Heart left ventricle (tissue), 16 donors: ENCODE measurements at regions not wholly inside any gene's neighbourhood (a gene's known extent, or its start where the extent isn't known, plus 50 kb on each side); places are given as distances from the start of the nearest gene placed in this dataset.
"Not testable (repeated sequence)": the region's sequence is repeated elsewhere in the genome, so short reads cannot be mapped to it uniquely, and the experiment has no call there.

ENCODE experiments used
- ATAC-seq, 4 donors: fragments of 200-7000 bp; cut with Tn5 transposase; one replicate each; pipeline ENCODE4 v1.9.1; 2020 to 2022; ENCODE audit warnings: moderate library complexity in 4 of 4, mild to moderate bottlenecking in 3 of 4, moderate number of reproducible peaks in 1 of 4
- DNase-seq, 5 donors: peaks; one replicate each; pipeline ENCODE4 v3.0.0-alpha.2; 2020
- H3K27ac ChIP-seq, 12 donors: fragments of 200-600 bp; sonication (generic) in 4 of 12; one replicate each; pipeline versions ENCODE4 v1.5.0 to v1.8.0; 2016 to 2022; ENCODE audit warnings: mild to moderate bottlenecking in 2 of 12
- H3K27me3 ChIP-seq, 9 donors: fragments of 200-600 bp; sonication (generic) in 2 of 9; one replicate each; pipeline versions ENCODE4 v1.5.1 to v1.8.0; 2016 to 2022; ENCODE audit warnings: mild to moderate bottlenecking in 3 of 9
- H3K36me3 ChIP-seq, 9 donors: fragments of 200-600 bp; sonication (generic) in 2 of 9; one replicate each; pipeline versions ENCODE4 v1.5.0 to v1.8.0; 2018 to 2022; ENCODE audit warnings: mild to moderate bottlenecking in 2 of 9
- H3K4me1 ChIP-seq, 12 donors: fragments of 200-600 bp; sonication (generic) in 4 of 12; one replicate each; pipeline versions ENCODE4 v1.5.0 to v1.8.0; 2016 to 2022; ENCODE audit warnings: mild to moderate bottlenecking in 3 of 12
- H3K4me3 ChIP-seq, 12 donors: fragments of 200-600 bp; sonication (generic) in 4 of 12; one replicate each; pipeline versions ENCODE4 v1.5.0 to v1.8.0; 2017 to 2022; ENCODE audit warnings: mild to moderate bottlenecking in 9 of 12, moderate library complexity in 4 of 12
- H3K9me3 ChIP-seq, 12 donors: fragments of 200-600 bp; sonication (generic) in 4 of 12; one replicate each; pipeline versions ENCODE4 v1.5.0 to v1.8.0; 2016 to 2022; ENCODE audit warnings: mild to moderate bottlenecking in 1 of 12
- CTCF ChIP-seq, 12 donors: fragments of 200-600 bp; sonication (generic) in 4 of 12; IDR thresholded peaks; one replicate each; pipeline versions ENCODE4 v1.5.0 to v1.8.0; 2018 to 2022; ENCODE audit warnings: antibody characterized with exemption in 12 of 12, mild to moderate bottlenecking in 5 of 12
- POLR2A ChIP-seq, 2 donors: fragments of 450-650 bp; IDR thresholded peaks; one replicate each; pipeline ENCODE4 v1.6.1; 2017; ENCODE audit warnings: antibody characterized with exemption in 2 of 2, mild to moderate bottlenecking in 2 of 2, moderate library complexity in 2 of 2
- WGBS, 4 donors: extraction: QIAGEN DNeasy Blood & Tissue Kit in 2 of 4; methylation state at CpG; one replicate each; pipeline versions ENCODE4 v1.1.5 to v1.1.7; 2013 to 2018; 5-methylcytosine and 5-hydroxymethylcytosine counted together
- intact Hi-C, 10 donors: fragments of 100-400 bp; cut with DNase I; formaldehyde crosslinking; loops; one replicate each; pipeline versions ENCODE4 v1.11.1 to v1.14.2; 2022
- donor health status: ischemic (EF 13 %, LVEDD 7.1; RV severe dilation, severe dysfunction).
- donor health status: healthy with polysubstance abuse.
- donor health status: DM: no; HTN: yes; CAD: no.
- donor health status: DM: no; HTN: no; CAD: no.
- donor health status: ischemic (EF 25% LVEDD 6.9; RV normal size, moderate dysfunction).
- donor health status: ischemic (EF 25% LVEDD 5.7; RV mildly dilated, moderate dysfunction).
- donor health status: healthy.
- donor health status: DM: yes; HTN: yes; CAD: no.
- donor health status: ischemic (EF 35%, LVEDD 5.7; RV mildly dilated, moderate dysfunction).
- donor health status: nonischemic (EF 11% LVEDD 7.7; RV severe dilation, severe dysfunction).
- donor health status: DM: yes; HTN: yes; CAD: no.
- donor health status: PGD.
- donor health status: ischemic (EF 29% LVEDD 5.4; RV normal size, mild dysfunction).
- donor health status: nonischemic (EF 23%, LVEDD 6.1; RV moderate dilation, normal function).

GRCh38 chr10:84876116-84876999 lies 548.0 kb downstream of the CCSER2 start:
- 37 to 46% (median 41%) methylated on average over 4 of the region's 4 CpGs for WGBS, 4 donors
- Histone ChIP-seq H3K4me3 (no peak overlapping the region), H3K36me3 (no peaks in the 10 kb centered on the region), H3K9me3 (no peaks in the 10 kb centered on the region), H3K4me1 (peaks cover 0 to 10% (median 0%) of the 10 kb centered on the region in 12 donors), H3K27me3 (no peaks in the 10 kb centered on the region), H3K27ac (no peak overlapping the region)
- intact Hi-C loops = no loop called here
- DNase-seq = no peak
- no peak for TF ChIP-seq POLR2A (IDR thresholded peaks at IDR 0.05)
- TF ChIP-seq CTCF (IDR thresholded peaks at IDR 0.05) = no peak
- ATAC-seq = peak in 2 of 4 donors; percentile 45 to 75

- ATAC-seq (no peak), DNase-seq (no peak)
- H3K4me1 ChIP-seq = peaks cover 0 to 10% (median 0%) of the 10 kb centered on the region in 12 donors
- no peaks in the 10 kb centered on the region for H3K27me3 ChIP-seq
- intact Hi-C loops = no loop called here
- no peak overlapping the region for H3K4me3 ChIP-seq
- TF ChIP-seq CTCF (IDR thresholded peaks at IDR 0.05) (no peak), POLR2A (IDR thresholded peaks at IDR 0.05) (no peak)
- WGBS, 4 donors = 67 to 89% (median 74%) methylated on average over 2 of the region's 2 CpGs
- H3K9me3 ChIP-seq = no peaks in the 10 kb centered on the region
- no peak overlapping the region for H3K27ac ChIP-seq
- no peaks in the 10 kb centered on the region for H3K36me3 ChIP-seq
These were observed 551.6 kb downstream of the CCSER2 start for GRCh38 chr10:84879991-84880390.

GRCh38 chr10:84881696-84882095 lies 553.3 kb downstream of the CCSER2 start:
- not testable (repeated sequence) for ATAC-seq, H3K27ac ChIP-seq
- 45 to 79% (median 66%) methylated on average over 3 of the region's 3 CpGs for WGBS, 4 donors

GRCh38 chr10:84890706-84891105 lies 562.3 kb downstream of the CCSER2 start:
- H3K36me3 ChIP-seq = no peaks in the 10 kb centered on the region
- peaks cover 0 to 4% (median 0%) of the 10 kb centered on the region in 12 donors for H3K4me1 ChIP-seq
- no peak overlapping the region for H3K27ac ChIP-seq
- no peaks in the 10 kb centered on the region for H3K27me3 ChIP-seq
- no peak for DNase-seq
- TF ChIP-seq CTCF (IDR thresholded peaks at IDR 0.05) = no peak
- TF ChIP-seq POLR2A (IDR thresholded peaks at IDR 0.05) = no peak
- peaks cover 0 to 7% (median 0%) of the 10 kb centered on the region in 12 donors for H3K9me3 ChIP-seq
- WGBS, 4 donors = 20 to 49% (median 41%) methylated on average over 3 of the region's 3 CpGs
- H3K4me3 ChIP-seq = no peak overlapping the region
- ATAC-seq = no peak
- intact Hi-C loops = no loop called here

More at GRCh38 chr10:84881696-84882095, 553.3 kb downstream of the CCSER2 start:
- H3K36me3 ChIP-seq, DNase-seq, H3K4me1 ChIP-seq, H3K4me3 ChIP-seq, H3K9me3 ChIP-seq, intact Hi-C loops, H3K27me3 ChIP-seq: not testable (repeated sequence)
